Fibroblast of lung (primary cell): ENCODE measurements at regions not wholly inside any gene's neighbourhood (a gene's known extent, or its start where the extent isn't known, plus 50 kb on each side); places are given as distances from the start of the nearest gene placed in this dataset.

Experiments
- DNase-seq, 2 donors: peaks; one replicate each; pipeline versions ENCODE4 v3.0.0 to v3.0.0-alpha.2; 2010; ENCODE audit warnings: low read depth in 2 of 2
- H2AFZ ChIP-seq: 2 replicates; pipeline ENCODE4 v1.5.1; 2012; ENCODE audit warnings: low read length, control low read depth, inconsistent platforms
- H3K27ac ChIP-seq: 2 replicates; pipeline ENCODE4 v1.5.1; 2011; ENCODE audit warnings: low read length, control low read depth; ENCODE audit not compliant: insufficient read depth
- H3K27me3 ChIP-seq: 2 replicates; pipeline ENCODE4 v1.5.1; 2011; ENCODE audit warnings: mild to moderate bottlenecking, low read length; ENCODE audit not compliant: control insufficient read depth, insufficient read depth
- H3K36me3 ChIP-seq: 2 replicates; pipeline ENCODE4 v1.5.1; 2011; ENCODE audit warnings: low read length; ENCODE audit not compliant: control insufficient read depth, insufficient read depth
- H3K4me1 ChIP-seq: 2 replicates; pipeline ENCODE4 v1.5.1; 2011; ENCODE audit warnings: low read length; ENCODE audit not compliant: control insufficient read depth, insufficient read depth; ENCODE audit errors: extremely low read depth
- H3K4me2 ChIP-seq: 2 replicates; pipeline ENCODE4 v1.5.1; 2011; ENCODE audit warnings: low read length, control low read depth; ENCODE audit not compliant: insufficient read depth; ENCODE audit errors: extremely low read depth
- H3K4me3 ChIP-seq, 4 experiments: fragments of 200-600 bp in 1 of 4; sonication (generic) in 1 of 4; replicated peaks in 1 of 4; 2 replicates each; pipeline ENCODE4 v1.5.1; 2011 to 2016; ENCODE audit warnings: low read length in 4 of 4, low read depth in 3 of 4, mild to moderate bottlenecking in 3 of 4, control low read depth in 2 of 4, inconsistent platforms in 1 of 4, mixed read lengths in 1 of 4; ENCODE audit not compliant: insufficient read depth in 1 of 4; ENCODE audit errors: control extremely low read depth in 1 of 4
- H3K79me2 ChIP-seq: 2 replicates; pipeline ENCODE4 v1.5.1; 2012; ENCODE audit warnings: mild to moderate bottlenecking, low read length, inconsistent platforms; ENCODE audit not compliant: control insufficient read depth, insufficient read depth
- H3K9ac ChIP-seq: 2 replicates; pipeline ENCODE4 v1.5.1; 2011; ENCODE audit warnings: mild to moderate bottlenecking, low read length, control low read depth; ENCODE audit not compliant: insufficient read depth
- H3K9me3 ChIP-seq: 2 replicates; pipeline ENCODE4 v1.5.1; 2012; ENCODE audit warnings: low read depth, low read length; ENCODE audit not compliant: control insufficient read depth, insufficient read depth
- H4K20me1 ChIP-seq: 2 replicates; pipeline ENCODE4 v1.5.1; 2011; ENCODE audit warnings: low read length; ENCODE audit not compliant: control insufficient read depth, insufficient read depth; ENCODE audit errors: extremely low read depth
- EZH2 ChIP-seq: IDR thresholded peaks from 2 replicates; pipeline ENCODE4 v1.5.1; 2012; ENCODE audit warnings: low read length, control low read depth, mild to moderate bottlenecking; ENCODE audit errors: missing control alignments
- TF ChIP-seq, protein P1 (sequence below), 2 donors: IDR thresholded peaks in 1 of 2; conservative IDR thresholded peaks in 1 of 2; 1 replicate in 1 of 2; 2 replicates in 1 of 2; pipeline ENCODE4 v1.5.1; 2011 to 2012; ENCODE audit warnings: low read length in 2 of 2, control low read depth in 1 of 2, inconsistent platforms in 1 of 2, low read depth in 1 of 2, mild to moderate bottlenecking in 1 of 2

- TF ChIP-seq EZH2 = no peak
- TF ChIP-seq, protein P1, sequence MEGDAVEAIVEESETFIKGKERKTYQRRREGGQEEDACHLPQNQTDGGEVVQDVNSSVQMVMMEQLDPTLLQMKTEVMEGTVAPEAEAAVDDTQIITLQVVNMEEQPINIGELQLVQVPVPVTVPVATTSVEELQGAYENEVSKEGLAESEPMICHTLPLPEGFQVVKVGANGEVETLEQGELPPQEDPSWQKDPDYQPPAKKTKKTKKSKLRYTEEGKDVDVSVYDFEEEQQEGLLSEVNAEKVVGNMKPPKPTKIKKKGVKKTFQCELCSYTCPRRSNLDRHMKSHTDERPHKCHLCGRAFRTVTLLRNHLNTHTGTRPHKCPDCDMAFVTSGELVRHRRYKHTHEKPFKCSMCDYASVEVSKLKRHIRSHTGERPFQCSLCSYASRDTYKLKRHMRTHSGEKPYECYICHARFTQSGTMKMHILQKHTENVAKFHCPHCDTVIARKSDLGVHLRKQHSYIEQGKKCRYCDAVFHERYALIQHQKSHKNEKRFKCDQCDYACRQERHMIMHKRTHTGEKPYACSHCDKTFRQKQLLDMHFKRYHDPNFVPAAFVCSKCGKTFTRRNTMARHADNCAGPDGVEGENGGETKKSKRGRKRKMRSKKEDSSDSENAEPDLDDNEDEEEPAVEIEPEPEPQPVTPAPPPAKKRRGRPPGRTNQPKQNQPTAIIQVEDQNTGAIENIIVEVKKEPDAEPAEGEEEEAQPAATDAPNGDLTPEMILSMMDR (conservative IDR thresholded peaks at IDR 0.05 in 1 of 2, IDR thresholded peaks at IDR 0.05 in 1 of 2; ENCODE audit: low read depth in 1 of 2, low read length in 2 of 2) = no peak
- Histone ChIP-seq H4K20me1 (no peaks in the 10 kb centered on the region), H3K9ac (no peak overlapping the region), H3K27me3 (no peaks in the 10 kb centered on the region), H3K27ac (no peak overlapping the region), H3K4me2 (no peak overlapping the region), H3K79me2 (no peaks in the 10 kb centered on the region), H3K9me3 (no peaks in the 10 kb centered on the region), H2AFZ (no peak overlapping the region), H3K4me3 (no peak overlapping the region), H3K36me3 (no peaks in the 10 kb centered on the region), H3K4me1 (no peaks in the 10 kb centered on the region)
- DNase-seq = no peak
Measured at GRCh38 chr21:22444990-22445389, 1446.8 kb downstream of the NCAM2 start.

GRCh38 chr21:22450507-22450906 is 1452.3 kb downstream of the NCAM2 start:
- Histone ChIP-seq H3K27ac (no peak overlapping the region), H3K4me2 (no peak overlapping the region), H3K79me2 (no peaks in the 10 kb centered on the region), H3K36me3 (no peaks in the 10 kb centered on the region), H3K27me3 (no peaks in the 10 kb centered on the region), H3K9ac (no peak overlapping the region), H2AFZ (no peak overlapping the region), H4K20me1 (no peaks in the 10 kb centered on the region), H3K9me3 (no peaks in the 10 kb centered on the region), H3K4me1 (no peaks in the 10 kb centered on the region), H3K4me3 (no peak overlapping the region)
- no peak for DNase-seq
- TF ChIP-seq, protein P1 (conservative IDR thresholded peaks at IDR 0.05 in 1 of 2, IDR thresholded peaks at IDR 0.05 in 1 of 2; ENCODE audit: low read depth in 1 of 2, low read length in 2 of 2) = no peak
- TF ChIP-seq EZH2 = no peak

GRCh38 chr21:22456241-22456640 is 1458.0 kb downstream of the NCAM2 start:
- DNase-seq = no peak
- H4K20me1 ChIP-seq = no peaks in the 10 kb centered on the region
- H3K79me2 ChIP-seq = no peaks in the 10 kb centered on the region
- TF ChIP-seq EZH2 = no peak
- TF ChIP-seq, protein P1 (conservative IDR thresholded peaks at IDR 0.05 in 1 of 2, IDR thresholded peaks at IDR 0.05 in 1 of 2; ENCODE audit: low read depth in 1 of 2, low read length in 2 of 2) = no peak
- H3K9me3 ChIP-seq = no peaks in the 10 kb centered on the region
- H3K36me3 ChIP-seq = no peaks in the 10 kb centered on the region
- H3K4me2 ChIP-seq = no peak overlapping the region
- H3K27ac ChIP-seq = no peak overlapping the region
- no peak overlapping the region for H3K9ac ChIP-seq
- H3K4me3 ChIP-seq = no peak overlapping the region
- no peaks in the 10 kb centered on the region for H3K27me3 ChIP-seq
- H2AFZ ChIP-seq = no peak overlapping the region
- H3K4me1 ChIP-seq = no peaks in the 10 kb centered on the region
